Endothelial cell (in vitro differentiated cells): ENCODE measurements at regions not wholly inside any gene's neighbourhood (a gene's known extent, or its start where the extent isn't known, plus 50 kb on each side); places are given as distances from the start of the nearest gene placed in this dataset.
"Not testable (repeated sequence)": the region's sequence is repeated elsewhere in the genome, so short reads cannot be mapped to it uniquely, and the experiment has no call there.

Experiments
- DNase-seq: peaks from one replicate; pipeline ENCODE4 v3.0.0; 2021; ENCODE audit warnings: low spot score
- H3K27ac Mint-ChIP-seq: one replicate; pipeline ENCODE4 v1.8.0; 2021; ENCODE audit warnings: mixed read lengths, inconsistent platforms; ENCODE audit not compliant: unreplicated experiment
- H3K27me3 Mint-ChIP-seq: one replicate; pipeline ENCODE4 v1.8.0; 2021; ENCODE audit warnings: mild to moderate bottlenecking, moderate library complexity, mixed read lengths, inconsistent platforms; ENCODE audit not compliant: unreplicated experiment
- H3K36me3 Mint-ChIP-seq: one replicate; pipeline ENCODE4 v1.8.0; 2021; ENCODE audit warnings: mild to moderate bottlenecking, low read depth, mixed read lengths, inconsistent platforms; ENCODE audit not compliant: unreplicated experiment
- H3K4me1 Mint-ChIP-seq: one replicate; pipeline ENCODE4 v1.8.0; 2021; ENCODE audit warnings: mild to moderate bottlenecking, mixed read lengths, inconsistent platforms; ENCODE audit not compliant: unreplicated experiment
- H3K4me3 Mint-ChIP-seq: one replicate; pipeline ENCODE4 v1.8.0; 2021; ENCODE audit warnings: mild to moderate bottlenecking, mixed read lengths, inconsistent platforms; ENCODE audit not compliant: unreplicated experiment
- H3K9me3 Mint-ChIP-seq: one replicate; pipeline ENCODE4 v1.8.0; 2021; ENCODE audit warnings: mixed read lengths, inconsistent platforms; ENCODE audit not compliant: unreplicated experiment
- CTCF ChIP-seq: fragments of 200-600 bp; sonication (generic); IDR thresholded peaks from one replicate; pipeline ENCODE4 v1.5.0; 2021; ENCODE audit warnings: antibody characterized with exemption; ENCODE audit not compliant: unreplicated experiment

GRCh38 chr3:145243875-145244274 lies 917.1 kb downstream of the PLOD2 start:
- H3K27me3 Mint-ChIP-seq, result no peaks in the 10 kb centered on the region
- no peak for TF ChIP-seq CTCF
- no peaks in the 10 kb centered on the region for H3K36me3 Mint-ChIP-seq
- no peaks in the 10 kb centered on the region for H3K4me1 Mint-ChIP-seq
- H3K9me3 Mint-ChIP-seq, result no peaks in the 10 kb centered on the region
- no peak overlapping the region for H3K4me3 Mint-ChIP-seq
- no peak overlapping the region for H3K27ac Mint-ChIP-seq
- no peak for DNase-seq

GRCh38 chr3:145244327-145244726 lies 916.7 kb downstream of the PLOD2 start:
- DNase-seq, result no peak
- Mint-ChIP-seq H3K9me3 (no peaks in the 10 kb centered on the region), H3K4me3 (no peak overlapping the region), H3K27ac (no peak overlapping the region), H3K36me3 (no peaks in the 10 kb centered on the region), H3K27me3 (no peaks in the 10 kb centered on the region), H3K4me1 (no peaks in the 10 kb centered on the region)
- no peak for TF ChIP-seq CTCF

- Mint-ChIP-seq H3K27ac (no peak overlapping the region), H3K9me3 (no peaks in the 10 kb centered on the region), H3K27me3 (no peaks in the 10 kb centered on the region), H3K36me3 (no peaks in the 10 kb centered on the region), H3K4me1 (no peaks in the 10 kb centered on the region), H3K4me3 (no peak overlapping the region)
- TF ChIP-seq CTCF, result no peak
- DNase-seq, result no peak
Measured at GRCh38 chr3:145246291-145246690, 914.7 kb downstream of the PLOD2 start.

GRCh38 chr3:145248928-145249327 lies 912.1 kb downstream of the PLOD2 start:
- H3K27ac Mint-ChIP-seq, result no peak overlapping the region
- no peaks in the 10 kb centered on the region for H3K9me3 Mint-ChIP-seq
- no peaks in the 10 kb centered on the region for H3K27me3 Mint-ChIP-seq
- no peaks in the 10 kb centered on the region for H3K4me1 Mint-ChIP-seq
- no peak for TF ChIP-seq CTCF
- DNase-seq, result no peak
- no peaks in the 10 kb centered on the region for H3K36me3 Mint-ChIP-seq
- H3K4me3 Mint-ChIP-seq, result no peak overlapping the region

GRCh38 chr3:145251311-145251710 lies 909.7 kb downstream of the PLOD2 start:
- no peaks in the 10 kb centered on the region for H3K9me3 Mint-ChIP-seq
- TF ChIP-seq CTCF, result no peak
- H3K27me3 Mint-ChIP-seq, result no peaks in the 10 kb centered on the region
- no peak overlapping the region for H3K4me3 Mint-ChIP-seq
- no peak overlapping the region for H3K27ac Mint-ChIP-seq
- no peaks in the 10 kb centered on the region for H3K36me3 Mint-ChIP-seq
- DNase-seq, result no peak
- H3K4me1 Mint-ChIP-seq, result no peaks in the 10 kb centered on the region

- not testable (repeated sequence) for H3K36me3 Mint-ChIP-seq, H3K27ac Mint-ChIP-seq, H3K9me3 Mint-ChIP-seq, H3K4me1 Mint-ChIP-seq, H3K4me3 Mint-ChIP-seq, DNase-seq, H3K27me3 Mint-ChIP-seq
Measured at GRCh38 chr3:145257967-145258366, 903.0 kb downstream of the PLOD2 start.
